Fibroblast of gingiva (primary cell): ENCODE measurements at regions not wholly inside any gene's neighbourhood (a gene's known extent, or its start where the extent isn't known, plus 50 kb on each side); places are given as distances from the start of the nearest gene placed in this dataset.

Experiments
- DNase-seq: peaks from one replicate; pipeline ENCODE4 v3.0.0-alpha.2; 2011; ENCODE audit warnings: low read depth

DNA sequence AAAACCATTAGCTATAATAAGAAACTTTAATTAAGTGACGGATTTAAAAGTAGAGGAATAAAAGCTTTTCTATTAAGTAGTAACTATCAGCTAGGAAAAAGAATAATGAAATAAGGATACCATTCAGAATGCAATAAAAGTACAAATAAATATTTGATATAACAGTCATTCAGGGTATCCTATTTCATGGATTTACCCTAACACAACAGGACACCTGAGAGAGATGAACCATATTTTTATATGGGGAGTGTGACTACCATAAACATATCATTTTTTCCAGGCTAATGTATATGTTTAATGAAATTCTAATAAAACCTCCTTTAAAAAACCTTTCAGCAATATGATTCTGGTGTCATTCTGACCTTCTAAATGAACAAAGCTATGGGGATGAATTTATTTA is 393.8 kb downstream of the SNAPC1 start:
- DNase-seq: no peak

DNA sequence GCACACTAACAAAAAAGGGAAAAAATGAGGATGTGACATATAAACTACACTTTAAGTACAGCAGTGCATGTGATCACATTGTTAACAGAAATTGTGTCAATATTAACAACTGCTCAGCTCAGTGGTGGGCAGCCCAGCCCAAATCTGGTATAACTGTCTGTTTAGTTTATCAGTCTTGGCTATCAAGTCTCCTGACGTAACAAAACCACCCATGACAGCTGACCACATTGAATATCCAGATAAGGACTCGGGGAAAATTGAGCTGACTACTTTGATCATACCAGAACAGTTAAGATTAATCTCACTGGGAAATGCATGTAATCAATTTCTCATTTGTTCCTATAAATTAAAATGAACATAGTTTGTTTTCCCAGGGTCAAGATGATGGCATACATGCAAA is 396.6 kb downstream of the SNAPC1 start:
- no peak for DNase-seq

- no peak for DNase-seq
Measured at GRCh38 chr14:62159314-62159713, 397.1 kb downstream of the SNAPC1 start.

DNA sequence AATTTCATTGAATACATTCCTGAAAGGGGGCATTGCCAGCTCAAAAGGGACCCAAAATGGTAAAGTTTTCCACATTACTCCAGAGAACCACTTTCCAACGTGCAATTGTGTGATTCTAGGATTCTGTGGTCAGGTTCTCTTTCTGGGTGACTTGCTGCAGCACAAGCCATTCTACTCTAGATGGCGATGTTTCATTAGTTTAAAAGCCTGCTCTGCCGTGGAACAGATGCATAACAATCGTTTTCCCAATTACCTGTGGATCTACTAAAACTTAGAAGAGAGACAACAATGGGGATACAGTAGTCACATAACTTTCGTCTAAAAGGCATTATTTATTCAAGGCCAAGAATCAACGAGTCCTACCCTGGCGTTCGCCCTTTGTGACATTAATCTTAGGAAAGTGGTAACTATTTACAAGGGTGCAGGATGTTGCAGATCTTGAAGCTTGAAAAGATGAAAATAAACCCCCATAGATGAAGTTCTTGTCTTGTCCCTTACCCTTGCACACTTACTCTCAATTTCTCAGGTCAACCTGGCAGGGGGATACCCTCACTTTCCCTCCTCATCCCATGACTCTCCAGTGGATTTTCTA is 400.9 kb downstream of the SNAPC1 start:
- peak; percentile 19 for DNase-seq

- DNase-seq: no peak
Measured at GRCh38 chr14:62168564-62169155, 406.4 kb downstream of the SNAPC1 start.

DNA sequence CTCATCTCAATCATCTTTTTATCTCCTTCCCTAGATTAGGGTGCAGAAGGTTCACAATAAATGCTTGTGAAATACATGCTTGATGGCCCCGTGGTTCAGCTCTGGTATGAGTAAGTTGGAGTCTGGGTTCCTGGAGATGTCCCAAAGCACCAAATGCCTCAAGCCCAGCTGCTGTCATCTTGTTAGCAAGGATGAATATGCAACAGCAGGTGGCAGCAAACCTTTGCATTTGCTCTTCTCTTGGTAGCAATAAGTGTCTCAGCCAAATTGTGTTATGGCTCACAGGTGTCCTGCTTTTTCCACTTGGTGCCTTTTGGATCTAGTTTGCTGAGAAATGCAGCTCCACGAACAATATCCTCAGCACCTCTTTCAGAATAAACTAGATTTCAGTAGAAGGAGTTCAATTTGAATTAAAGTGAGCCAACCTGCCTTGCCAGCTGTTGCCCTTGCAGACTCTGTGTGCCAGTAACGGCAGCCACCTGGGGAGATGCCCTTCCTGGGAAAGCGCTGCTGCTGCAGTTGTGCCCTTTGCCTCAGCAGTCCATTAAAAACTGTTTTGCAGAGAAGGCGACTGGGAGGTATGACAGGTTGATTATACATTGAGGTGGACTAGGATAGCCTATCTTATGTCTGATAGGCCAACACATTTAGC is 417.3 kb downstream of the SNAPC1 start:
- peak; percentile 66 for DNase-seq

DNA sequence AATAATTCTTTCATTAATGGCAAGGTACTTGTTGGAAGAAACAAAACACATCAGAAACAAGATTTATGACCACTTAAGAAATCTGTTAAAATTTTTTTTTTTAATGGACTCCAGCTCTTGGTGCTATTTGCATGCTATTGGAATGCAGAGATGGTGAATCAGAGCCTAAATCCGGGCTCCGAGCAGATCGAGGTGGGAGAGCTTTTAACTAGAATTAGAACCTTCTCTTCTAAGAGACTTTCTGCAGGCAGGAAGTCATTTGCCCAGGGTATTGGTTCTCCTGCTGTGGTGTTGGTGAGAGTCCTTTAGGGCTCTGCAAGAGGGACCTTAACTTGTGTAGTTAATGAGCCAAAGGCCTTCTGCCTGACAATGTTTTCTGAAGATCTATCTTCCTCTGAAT is 419.4 kb downstream of the SNAPC1 start:
- no peak for DNase-seq

DNA sequence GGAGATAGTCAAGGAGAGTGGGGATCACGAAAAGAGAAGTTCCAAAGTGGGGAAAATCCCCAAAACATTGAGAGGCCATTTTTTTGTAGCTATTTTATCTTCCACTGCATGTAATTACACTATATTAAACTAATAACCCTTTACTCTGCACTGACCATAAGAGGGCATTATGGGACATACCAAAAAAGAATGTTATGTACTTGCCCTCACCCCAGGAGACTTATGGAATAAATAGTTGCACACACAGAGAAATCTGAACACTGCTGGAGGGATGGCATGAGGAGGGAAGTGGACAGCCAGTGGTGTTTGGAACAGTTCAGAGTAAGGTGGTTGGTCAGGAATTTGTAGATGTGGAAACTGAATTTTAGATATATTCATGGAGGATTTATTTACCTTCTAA is 422.9 kb downstream of the SNAPC1 start:
- DNase-seq: no peak

DNA sequence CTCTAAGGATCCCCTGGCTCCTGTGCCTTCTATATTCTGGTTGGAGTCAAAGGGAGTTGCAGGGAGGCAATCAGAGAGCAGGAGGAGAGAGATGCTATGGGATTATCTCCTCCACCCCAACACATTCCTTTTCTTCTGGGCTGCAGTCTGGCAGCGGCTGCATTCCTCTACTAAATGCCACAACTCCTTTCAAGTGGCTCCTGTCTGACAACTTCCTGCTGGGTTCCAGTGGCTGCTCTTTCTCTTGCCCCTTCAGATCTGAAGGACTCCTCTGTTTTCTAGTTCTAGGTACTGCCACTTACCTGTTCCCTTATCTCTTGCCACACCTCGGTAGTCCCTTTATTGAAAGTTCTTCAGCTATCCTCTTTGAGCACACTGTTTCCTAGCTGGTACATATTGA is 425.0 kb downstream of the SNAPC1 start:
- DNase-seq: no peak

DNA sequence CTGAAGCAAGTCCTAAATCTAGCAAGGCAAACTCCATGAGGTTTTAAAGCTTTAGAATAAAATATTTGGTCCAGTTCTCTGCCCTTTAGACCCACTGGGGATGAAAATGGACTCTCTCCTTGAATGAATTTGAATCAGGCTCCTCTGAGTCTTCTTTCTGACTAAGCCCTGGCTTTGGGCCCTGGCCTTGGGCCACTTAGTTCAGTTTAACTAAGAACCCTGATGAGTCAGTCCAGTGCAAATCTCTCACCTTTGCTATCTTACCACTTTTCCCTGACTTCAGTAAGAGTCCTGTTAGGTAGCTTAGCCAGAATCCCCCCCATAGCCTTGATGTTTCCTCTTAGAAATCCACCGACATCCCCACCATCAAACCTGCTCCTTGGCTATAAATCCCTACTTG is 427.5 kb downstream of the SNAPC1 start:
- DNase-seq: no peak

DNA sequence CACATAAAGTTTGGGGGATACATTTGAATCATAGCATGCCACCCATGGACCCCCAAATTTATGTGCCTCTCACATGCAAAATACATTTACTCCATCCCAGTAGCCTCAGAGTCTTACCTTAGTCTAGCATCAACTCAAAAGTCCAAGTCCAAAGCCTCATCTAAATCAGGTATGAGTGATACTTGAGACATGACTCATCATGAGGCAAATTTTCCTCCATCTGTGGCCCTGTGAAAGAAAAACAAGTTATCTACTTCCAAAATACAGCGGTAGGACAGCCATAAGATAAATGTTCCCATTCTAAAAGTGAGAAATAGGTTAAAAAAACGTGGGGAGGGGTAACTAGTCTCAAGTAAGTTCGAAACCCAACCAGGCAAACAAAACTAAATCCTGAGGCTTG is 444.2 kb downstream of the SNAPC1 start:
- DNase-seq: no peak

DNA sequence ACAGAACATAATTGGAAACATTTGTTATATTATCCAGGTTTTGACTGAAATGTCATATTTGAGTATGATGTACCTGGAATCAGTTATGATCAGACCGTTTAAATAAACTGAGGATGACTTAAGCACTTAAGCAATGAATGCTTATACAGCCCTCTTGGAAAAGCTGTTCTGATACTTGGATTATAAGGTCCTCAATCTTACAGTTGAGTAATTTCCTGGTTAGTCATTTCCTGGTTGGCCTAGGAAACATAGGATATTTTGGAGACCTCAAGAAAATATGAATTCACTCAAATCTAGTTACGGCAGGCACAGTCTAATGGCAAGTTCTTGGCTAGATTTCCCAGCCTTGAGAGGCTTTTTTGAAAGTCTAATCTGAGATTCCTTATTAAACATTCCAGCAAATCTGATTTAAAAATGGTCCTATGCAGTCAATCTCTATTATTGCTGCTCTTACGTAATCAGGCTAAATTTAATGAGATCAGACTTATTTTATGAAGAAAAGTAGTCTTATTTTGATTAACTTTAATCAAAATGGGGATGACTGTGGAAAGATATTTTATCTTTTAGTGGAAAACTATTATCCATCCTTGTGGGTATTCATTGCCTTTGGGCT is 447.2 kb downstream of the SNAPC1 start:
- DNase-seq: peak; percentile 59

DNA sequence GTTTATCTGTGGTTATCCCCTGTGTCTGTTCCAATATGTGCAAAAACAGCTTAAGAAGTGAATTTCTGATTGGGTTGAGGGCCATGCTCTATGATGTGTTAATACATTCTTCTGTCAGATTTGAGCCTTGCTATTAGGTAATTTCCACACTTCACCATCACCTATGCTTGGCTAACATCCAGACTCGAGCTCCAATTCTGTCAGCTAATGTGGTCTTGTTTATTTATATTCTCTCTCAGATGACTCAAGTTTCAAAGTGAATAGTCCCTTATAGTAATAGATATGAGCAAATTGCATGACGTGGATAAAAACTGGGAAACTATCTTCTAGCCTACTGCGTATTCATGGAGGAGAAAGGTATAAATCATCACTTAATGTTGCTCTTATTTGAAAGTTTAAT is 451.3 kb downstream of the SNAPC1 start:
- no peak for DNase-seq

GRCh38 chr14:62216121-62216520 is 453.9 kb downstream of the SNAPC1 start:
- no peak for DNase-seq

DNA sequence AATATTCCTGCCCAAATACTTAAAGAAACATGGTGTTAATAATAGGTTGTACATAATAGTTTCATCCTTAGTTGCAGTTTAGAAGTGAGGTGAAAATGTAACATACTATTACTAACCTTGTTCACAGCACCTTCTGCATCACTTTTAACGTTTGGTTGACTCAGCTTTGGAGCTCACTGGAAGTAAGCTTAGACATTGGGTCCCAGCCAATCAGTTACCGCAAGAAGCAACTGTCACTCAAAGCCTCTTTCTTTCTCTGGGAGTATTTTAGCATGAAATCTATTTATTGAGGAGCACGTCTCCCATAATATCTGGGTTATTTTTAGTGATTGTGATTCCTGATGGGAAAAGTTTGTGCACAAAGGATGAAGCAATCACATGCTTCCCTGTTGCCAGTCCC is 472.6 kb downstream of the SNAPC1 start:
- DNase-seq: no peak

GRCh38 chr14:62244221-62244620 is 482.0 kb downstream of the SNAPC1 start:
- DNase-seq: no peak

DNA sequence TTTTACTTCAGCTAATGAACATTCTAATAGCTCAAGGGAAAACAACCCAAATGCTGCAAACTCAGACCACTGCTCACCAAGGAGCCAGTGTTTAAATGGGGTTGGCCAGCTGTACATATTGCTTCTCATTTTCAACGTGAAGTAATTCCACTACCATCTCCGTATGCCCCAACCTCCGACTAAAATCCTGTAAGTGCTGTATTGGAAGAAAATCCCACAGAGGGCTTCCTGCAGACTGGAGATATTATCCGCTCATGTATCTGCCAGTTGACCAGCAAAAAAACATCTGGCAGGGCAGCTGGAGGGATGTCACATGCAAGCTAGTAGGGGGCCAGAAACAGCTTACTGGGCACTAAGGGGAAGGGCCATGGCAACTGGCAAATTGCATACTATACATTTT is 485.0 kb downstream of the SNAPC1 start:
- DNase-seq: no peak

- DNase-seq: no peak
Measured at GRCh38 chr14:62251237-62251636, 489.0 kb downstream of the SNAPC1 start.

DNA sequence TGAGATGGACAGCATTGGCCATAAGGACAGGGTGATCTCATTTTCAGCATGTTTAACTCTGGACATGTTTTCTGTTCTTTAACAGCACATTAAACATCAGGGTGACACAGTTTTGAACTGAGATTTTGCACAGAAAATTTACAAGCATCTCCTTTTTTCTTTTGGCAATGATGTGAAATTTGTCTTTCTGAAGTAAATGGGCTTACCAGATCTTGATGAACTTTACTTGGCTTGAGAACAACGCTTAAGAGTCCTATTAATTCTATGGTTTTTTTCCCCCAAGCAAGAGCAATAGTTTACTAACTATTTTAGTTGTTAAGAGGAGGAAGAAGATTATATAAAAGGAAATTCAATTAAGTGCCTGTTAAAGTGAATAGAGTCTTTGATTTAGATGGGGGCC is 491.0 kb downstream of the SNAPC1 start:
- no peak for DNase-seq

GRCh38 chr14:62253911-62254310 is 491.7 kb downstream of the SNAPC1 start:
- no peak for DNase-seq

- no peak for DNase-seq
Measured at GRCh38 chr14:62269204-62269603, 507.0 kb downstream of the SNAPC1 start.

DNA sequence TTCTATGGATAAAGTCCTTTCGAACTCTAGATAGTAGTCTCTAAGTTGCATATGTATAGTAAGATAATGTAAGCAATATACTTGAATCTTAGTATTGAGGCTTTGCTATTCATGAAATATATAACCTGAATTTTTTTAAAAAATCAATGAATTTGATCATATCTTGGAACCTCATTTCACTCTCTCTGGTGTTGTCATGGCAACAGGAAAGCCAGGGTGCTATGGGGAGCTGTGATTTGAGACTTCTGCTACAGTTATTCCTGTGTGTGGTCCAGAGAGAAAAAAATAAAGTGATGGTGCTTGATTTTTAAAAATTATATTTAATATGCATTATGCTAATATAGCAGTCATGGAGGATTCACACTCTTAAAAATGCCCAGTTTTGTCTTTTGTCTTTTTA is 508.0 kb downstream of the SNAPC1 start:
- no peak for DNase-seq

DNA sequence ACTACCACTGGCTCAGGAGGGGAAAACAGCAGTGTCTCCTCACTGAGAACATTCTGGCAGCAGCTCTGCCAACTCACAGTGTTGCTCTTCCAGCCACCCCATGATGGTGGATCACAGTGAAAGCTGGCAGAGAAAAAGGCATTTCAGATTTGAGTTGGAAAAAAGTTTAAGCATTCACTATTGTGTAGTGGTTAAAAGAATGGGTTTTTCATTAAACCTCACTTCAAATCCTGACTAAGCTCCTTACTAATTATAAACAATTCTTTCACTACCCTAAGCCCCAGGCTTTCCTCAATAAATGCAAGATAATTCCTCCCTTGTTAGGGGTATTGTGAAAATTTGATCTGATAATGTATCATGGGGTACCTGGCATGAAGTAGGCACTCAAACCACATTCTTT is 518.1 kb downstream of the SNAPC1 start:
- no peak for DNase-seq

DNA sequence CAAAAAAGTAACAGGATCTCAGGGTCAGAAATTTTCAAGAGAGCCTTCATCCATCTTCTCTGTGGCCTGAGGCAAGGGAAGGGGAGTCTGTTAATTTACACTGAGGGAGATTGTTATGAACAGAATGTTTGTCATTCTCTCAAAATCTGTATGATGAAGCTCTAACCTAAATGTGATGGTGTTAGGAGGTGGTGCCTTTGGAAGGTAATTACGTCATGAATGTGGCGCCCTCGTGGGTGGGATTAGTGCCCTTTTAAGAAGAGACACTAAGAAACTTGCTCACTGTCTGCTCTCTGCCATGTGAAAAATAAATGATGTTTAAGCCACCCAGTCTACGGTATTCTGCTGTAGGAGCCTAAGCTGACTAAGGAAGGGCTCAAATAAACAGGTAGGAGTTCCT is 521.6 kb downstream of the SNAPC1 start:
- no peak for DNase-seq
